ENCODE measurements at regions not wholly inside any gene's neighbourhood (a gene's known extent, or its start where the extent isn't known, plus 50 kb on each side); places are given as distances from the start of the nearest gene placed in this dataset.

GRCh38 chr20:60095456-60095855 lies 137.2 kb downstream of the CDH26 start:
- no peak overlapping the region for H3K4me3 ChIP-seq (ENCODE audit: low read length)
- DNase-seq (ENCODE audit: low read depth): peak; percentile 26
- TF ChIP-seq CTCF (conservative IDR thresholded peaks at IDR 0.05; ENCODE audit: low read length): no peak

GRCh38 chr20:60096166-60096565 lies 137.9 kb downstream of the CDH26 start:
- no peak for TF ChIP-seq CTCF (conservative IDR thresholded peaks at IDR 0.05; ENCODE audit: low read length)
- no peak overlapping the region for H3K4me3 ChIP-seq (ENCODE audit: low read length)
- DNase-seq (ENCODE audit: low read depth): peak; percentile 9

GRCh38 chr20:60097285-60097684 lies 139.1 kb downstream of the CDH26 start:
- no peak for TF ChIP-seq CTCF (conservative IDR thresholded peaks at IDR 0.05; ENCODE audit: low read length)
- no peak for DNase-seq (ENCODE audit: low read depth)
- no peak overlapping the region for H3K4me3 ChIP-seq (ENCODE audit: low read length)

- H3K4me3 ChIP-seq (ENCODE audit: low read length): no peak overlapping the region
- TF ChIP-seq CTCF (conservative IDR thresholded peaks at IDR 0.05; ENCODE audit: low read length): no peak
Measured at GRCh38 chr20:60100780-60101179, 142.6 kb downstream of the CDH26 start.

GRCh38 chr20:60101201-60101890 lies 143.1 kb downstream of the CDH26 start:
- no peak for DNase-seq (ENCODE audit: low read depth)

More at GRCh38 chr20:60100780-60101179, 142.6 kb downstream of the CDH26 start:
- no peak for DNase-seq (ENCODE audit: low read depth)

GRCh38 chr20:60101891-60102281 lies 143.7 kb downstream of the CDH26 start:
- TF ChIP-seq CTCF (conservative IDR thresholded peaks at IDR 0.05; ENCODE audit: low read length): no peak
- DNase-seq (ENCODE audit: low read depth): no peak
- H3K4me3 ChIP-seq (ENCODE audit: low read length): no peak overlapping the region

More at GRCh38 chr20:60101201-60101890, 143.1 kb downstream of the CDH26 start:
- no peak overlapping the region for H3K4me3 ChIP-seq (ENCODE audit: low read length)
- TF ChIP-seq CTCF (conservative IDR thresholded peaks at IDR 0.05; ENCODE audit: low read length): no peak

- no peak overlapping the region for H3K4me3 ChIP-seq (ENCODE audit: low read length)
- TF ChIP-seq CTCF (conservative IDR thresholded peaks at IDR 0.05; ENCODE audit: low read length): no peak
- no peak for DNase-seq (ENCODE audit: low read depth)
Measured at GRCh38 chr20:60102665-60103210, 144.5 kb downstream of the CDH26 start.

Data from AG10803 (cell line).